HG03460 (cell line): ENCODE measurements at regions not wholly inside any gene's neighbourhood (a gene's known extent, or its start where the extent isn't known, plus 50 kb on each side); places are given as distances from the start of the nearest gene placed in this dataset.

ENCODE experiments used
- ATAC-seq: cut with Tn5 transposase; IDR thresholded peaks from one replicate; pipeline ENCODE4 v1.9.1; 2021; ENCODE audit not compliant: unreplicated experiment

DNA sequence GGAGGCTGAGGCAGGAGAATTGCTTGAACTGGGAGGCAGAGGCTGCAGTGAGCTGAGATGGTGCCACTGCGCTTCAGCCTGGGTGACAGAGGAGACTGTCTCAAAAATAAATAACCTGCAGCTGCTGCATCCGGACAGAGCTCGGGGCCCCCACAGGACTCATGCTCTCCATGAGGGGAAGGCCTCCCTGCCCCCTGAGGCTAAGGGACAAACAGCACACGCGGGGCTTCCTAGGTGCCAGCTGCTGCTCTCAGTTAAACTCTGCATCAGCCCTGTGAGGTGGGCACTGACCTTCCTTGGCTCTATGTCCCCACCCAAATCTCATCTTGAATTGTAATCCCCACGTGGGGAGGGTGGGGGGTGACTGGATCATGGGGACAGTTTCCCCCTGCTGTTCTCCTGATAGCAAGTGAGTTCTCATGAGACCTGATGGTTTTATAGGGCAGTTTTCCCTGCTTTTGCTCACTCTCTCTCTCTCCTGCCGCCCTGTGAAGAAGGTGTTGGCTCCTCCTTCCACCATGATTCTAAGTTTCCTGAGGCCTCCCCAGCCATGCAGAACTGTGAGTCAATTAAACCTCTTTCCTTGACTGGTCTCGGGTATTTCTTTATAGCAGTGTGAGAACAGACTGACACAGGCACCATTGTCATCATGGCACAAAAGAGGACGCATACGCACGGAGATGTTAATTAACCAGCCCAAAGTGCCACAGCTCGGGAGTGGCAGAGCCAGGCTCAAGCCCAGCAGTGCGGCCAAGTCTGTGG lies 49.9 kb upstream of the TAF1B start:
- ATAC-seq = no peak
